ENCODE measurements at regions not wholly inside any gene's neighbourhood (a gene's known extent, or its start where the extent isn't known, plus 50 kb on each side); places are given as distances from the start of the nearest gene placed in this dataset.

GRCh38 chr9:103802068-103802467 is 292.0 kb upstream of the SMC2 start:
- H3K36me3 ChIP-seq (ENCODE audit: insufficient read depth) = no peaks in the 10 kb centered on the region
- H3K9me2 ChIP-seq (ENCODE audit: insufficient read depth) = no peaks in the 10 kb centered on the region
- no peak for DNase-seq (ENCODE audit: low spot score)
- H4K20me1 ChIP-seq (replicated peaks; ENCODE audit: insufficient read depth) = no peaks in the 10 kb centered on the region
- Mint-ChIP-seq H3K27me3 (ENCODE audit: insufficient read depth, low read depth, poor library complexity) (peaks cover 2% of the 10 kb centered on the region), H3K4me3 (no peak overlapping the region), H3K27ac (no peak overlapping the region), H3K4me1 (no peaks in the 10 kb centered on the region), H3K9me3 (peaks cover 74% of the 10 kb centered on the region), H3K36me3 (ENCODE audit: low read depth) (peaks cover 20% of the 10 kb centered on the region; the same call in 2 of the 3 replicates)
- no peak overlapping the region for H3K4me3 ChIP-seq
- TF ChIP-seq STAT1 (IDR thresholded peaks at IDR 0.05; ENCODE audit: unreplicated experiment) (no peak), NANOG (IDR thresholded peaks at IDR 0.05; ENCODE audit: borderline replicate concordance) (no peak), JUNB (IDR thresholded peaks at IDR 0.05; ENCODE audit: unreplicated experiment) (no peak), ZNF331 (CRISPR knock-in tag; IDR thresholded peaks at IDR 0.05; ENCODE audit: low read depth) (no peak), CTCF (conservative IDR thresholded peaks at IDR 0.05; ENCODE audit: low read depth in 2 of 2) (no peak), ZNF114 (CRISPR knock-in tag; IDR thresholded peaks at IDR 0.05) (no peak), EZH2phosphoT487 (IDR thresholded peaks at IDR 0.05; ENCODE audit: unreplicated experiment) (no peak), EZH2 (IDR thresholded peaks at IDR 0.05; ENCODE audit: low read depth, unreplicated experiment) (no peak), REST (IDR thresholded peaks at IDR 0.05; ENCODE audit: unreplicated experiment) (no peak), POLR2AphosphoS5 (IDR thresholded peaks at IDR 0.05; ENCODE audit: low read depth) (no peak), ZNF462 (CRISPR knock-in tag; IDR thresholded peaks at IDR 0.05) (no peak), ETS1 (IDR thresholded peaks at IDR 0.05) (no peak), CREB1 (CRISPR knock-in tag; IDR thresholded peaks at IDR 0.05; ENCODE audit: low read depth) (no peak)
- H3K27ac ChIP-seq (ENCODE audit: low read depth) = no peak overlapping the region
- H2AFZ ChIP-seq = no peak overlapping the region
- no peaks in the 10 kb centered on the region for H3K79me2 ChIP-seq (replicated peaks; ENCODE audit: insufficient read depth)
- no peaks in the 10 kb centered on the region for H3F3A ChIP-seq (replicated peaks; ENCODE audit: low read depth)
- no peak for ATAC-seq
- no peaks in the 10 kb centered on the region for H3K27me3 ChIP-seq (ENCODE audit: insufficient read depth)
- H3K4me2 ChIP-seq = no peak overlapping the region
- H3K4me1 ChIP-seq (ENCODE audit: insufficient read depth) = no peaks in the 10 kb centered on the region
